Forelimb muscle (tissue), 1 donor: ENCODE measurements at regions not wholly inside any gene's neighbourhood (a gene's known extent, or its start where the extent isn't known, plus 50 kb on each side); places are given as distances from the start of the nearest gene placed in this dataset.
"Not testable (repeated sequence)": the region's sequence is repeated elsewhere in the genome, so short reads cannot be mapped to it uniquely, and the experiment has no call there.

Source experiments
- DNase-seq: peaks from one replicate; pipeline ENCODE4 v3.0.0-alpha.2; 2013; ENCODE audit warnings: low read depth

DNA sequence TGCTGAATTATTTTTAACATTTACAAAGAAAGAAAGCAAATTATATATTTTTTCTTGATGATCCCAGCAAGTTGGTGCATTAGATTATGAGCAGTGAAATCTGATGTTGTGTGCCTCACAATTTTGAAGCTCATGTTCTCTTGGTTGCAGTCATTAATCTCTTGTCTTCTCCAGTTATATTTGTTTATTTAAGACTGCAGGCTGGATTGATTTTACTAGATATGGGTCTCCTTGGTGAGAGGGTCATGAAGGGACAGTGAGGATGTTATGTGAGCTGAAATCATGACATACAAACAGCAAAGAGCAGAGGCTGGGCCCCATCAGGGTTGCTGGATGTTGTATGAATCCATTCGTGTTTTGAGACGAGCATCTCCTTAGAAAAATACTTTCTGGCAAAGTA is 64.2 kb upstream of the AKIRIN2 start:
- no peak for DNase-seq

GRCh38 chr6:87763901-87764300 is 61.9 kb upstream of the AKIRIN2 start:
- no peak for DNase-seq

DNA sequence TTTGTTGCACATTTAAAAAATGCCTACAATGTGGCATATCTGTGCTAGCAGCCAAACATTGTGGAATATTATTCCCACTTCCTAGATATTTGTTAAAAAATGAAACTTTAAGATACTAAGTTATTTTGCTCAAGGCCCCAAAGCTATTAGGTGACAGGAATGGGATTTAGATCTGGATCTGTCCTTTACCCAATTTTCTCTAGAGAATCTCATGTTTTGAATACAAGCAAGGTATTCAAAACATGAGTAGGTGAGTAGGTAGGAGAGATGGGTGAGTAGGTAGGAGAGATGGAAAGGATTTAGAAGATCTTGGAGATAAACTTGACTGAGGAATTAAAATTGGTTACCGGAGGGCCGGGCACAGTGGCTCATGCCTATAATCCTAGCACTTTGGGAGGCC is 61.2 kb upstream of the AKIRIN2 start:
- DNase-seq = no peak

- DNase-seq = no peak
Measured at GRCh38 chr6:87762116-87762515, 60.1 kb upstream of the AKIRIN2 start.

DNA sequence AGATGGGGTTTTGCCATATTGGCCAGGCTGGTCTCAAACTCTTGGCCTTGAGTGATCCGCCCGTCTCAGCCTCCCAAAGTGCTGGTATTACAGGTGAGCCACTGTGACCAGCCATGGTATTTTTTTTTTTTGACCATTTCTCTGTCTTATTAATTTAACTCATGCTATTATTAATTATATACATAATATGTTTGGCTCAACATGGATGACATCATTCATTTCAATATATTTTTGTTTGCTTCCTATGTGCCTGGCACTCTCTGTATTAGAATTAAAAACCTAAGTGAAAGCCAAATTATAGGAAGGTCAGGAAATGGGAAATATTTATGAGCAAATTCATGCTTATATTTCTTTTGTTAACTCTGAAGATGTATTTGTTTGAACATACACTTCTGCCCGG is 55.8 kb upstream of the AKIRIN2 start:
- DNase-seq = no peak

DNA sequence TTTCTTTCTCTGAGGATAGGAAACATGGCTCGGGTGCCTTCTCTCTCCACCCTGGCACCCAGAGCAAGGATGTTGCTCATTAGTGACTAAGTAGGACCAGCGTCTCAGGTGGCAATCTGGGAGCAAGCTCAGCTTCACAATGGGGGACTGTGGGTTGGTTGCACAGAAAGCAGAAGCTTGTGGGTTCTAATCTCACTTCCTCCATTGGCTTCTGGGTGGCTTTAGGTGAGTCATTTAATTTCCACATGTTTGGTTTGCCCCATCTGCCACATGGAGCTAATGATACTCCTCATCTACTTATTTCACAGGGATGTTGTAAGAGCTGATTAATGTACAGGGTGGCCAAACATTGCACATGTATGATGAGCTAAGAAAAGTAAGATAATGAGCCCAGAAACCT is 54.8 kb upstream of the AKIRIN2 start:
- no peak for DNase-seq

DNA sequence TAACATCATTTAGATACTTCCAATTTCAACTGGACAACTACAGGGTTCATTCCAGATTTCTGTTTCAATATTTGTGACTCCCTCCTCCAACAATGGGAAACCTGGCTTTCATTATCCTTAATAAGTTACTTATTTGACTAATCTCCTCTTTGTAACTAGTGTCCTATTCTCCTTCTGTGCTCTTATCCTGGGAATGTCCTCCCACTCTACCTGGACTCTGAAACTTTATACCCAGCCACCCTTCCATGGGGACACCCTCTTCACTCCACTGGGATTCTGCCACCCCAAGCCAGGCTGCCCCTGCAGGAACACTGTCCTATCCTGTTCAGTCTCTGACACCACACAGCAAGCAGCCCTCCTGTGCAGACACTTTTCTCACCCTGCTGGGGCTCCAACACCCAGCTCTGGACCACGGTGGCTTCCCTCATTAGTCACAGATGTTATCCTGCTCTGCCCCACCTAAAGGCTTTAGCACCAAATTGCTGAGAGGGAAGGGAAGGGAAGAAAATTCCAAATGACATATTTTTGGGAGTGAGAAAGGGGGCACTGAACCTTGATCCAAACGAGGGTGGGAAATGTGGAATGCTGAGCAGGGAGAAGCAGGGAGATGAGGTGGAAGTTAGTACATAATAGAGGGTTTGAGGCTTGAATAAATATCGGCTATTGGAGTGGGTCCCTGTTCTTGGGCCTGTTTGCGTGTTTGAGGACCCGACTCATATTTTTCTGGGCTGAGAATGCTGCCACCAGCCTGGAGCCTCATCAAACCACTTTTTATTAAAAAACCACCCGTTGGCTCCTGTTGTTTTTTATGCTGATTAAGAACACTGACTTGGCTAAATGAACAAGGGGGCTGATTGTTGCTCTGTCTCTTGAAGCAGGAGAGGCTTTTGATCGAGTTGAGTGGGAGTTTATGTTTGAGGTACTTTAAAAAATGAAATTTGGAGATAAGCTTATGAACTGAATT is 54.0 kb upstream of the AKIRIN2 start:
- DNase-seq = no peak

GRCh38 chr6:87754828-87755227 is 52.8 kb upstream of the AKIRIN2 start:
- DNase-seq = no peak

- DNase-seq = no peak
Measured at GRCh38 chr6:87753131-87753685, 51.2 kb upstream of the AKIRIN2 start.

DNA sequence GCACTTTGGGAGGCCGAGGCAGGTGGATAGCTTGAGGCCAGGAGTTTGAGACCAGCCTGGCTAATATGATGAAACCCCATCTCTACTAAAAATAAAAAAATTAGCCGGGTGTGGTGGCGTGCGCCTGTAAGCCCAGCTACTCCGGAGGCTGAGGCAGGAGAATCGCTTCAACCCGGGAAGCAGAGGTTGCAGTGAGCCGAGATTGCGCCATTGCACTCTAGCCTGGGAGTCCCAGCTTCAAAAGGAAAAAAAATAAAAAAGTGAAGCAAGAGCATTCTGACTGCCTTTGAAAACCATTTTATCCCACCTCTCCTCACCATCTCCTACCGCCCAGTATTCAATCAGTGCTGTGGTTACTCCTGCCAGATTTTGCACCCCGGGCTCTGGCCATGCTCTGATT is 50.5 kb upstream of the AKIRIN2 start:
- not testable (repeated sequence) for DNase-seq
